Hepatic stellate cell (primary cell): ENCODE measurements at regions not wholly inside any gene's neighbourhood (a gene's known extent, or its start where the extent isn't known, plus 50 kb on each side); places are given as distances from the start of the nearest gene placed in this dataset.
"Not testable (repeated sequence)": the region's sequence is repeated elsewhere in the genome, so short reads cannot be mapped to it uniquely, and the experiment has no call there.

Source experiments
- DNase-seq: peaks from one replicate; pipeline ENCODE4 v3.0.0; 2011; ENCODE audit warnings: low spot score

GRCh38 chr7:69017208-69017607, 581.1 kb upstream of the AUTS2 start:
- DNase-seq, result no peak

GRCh38 chr7:69018200-69018599, 580.1 kb upstream of the AUTS2 start:
- no peak for DNase-seq

- no peak for DNase-seq
Measured at GRCh38 chr7:69019437-69019836, 578.8 kb upstream of the AUTS2 start.

- no peak for DNase-seq
Measured at GRCh38 chr7:69020536-69020935, 577.7 kb upstream of the AUTS2 start.

GRCh38 chr7:69025249-69025648, 573.0 kb upstream of the AUTS2 start:
- DNase-seq, result no peak

GRCh38 chr7:69032848-69033247, 565.4 kb upstream of the AUTS2 start:
- no peak for DNase-seq

- DNase-seq, result no peak
Measured at GRCh38 chr7:69035826-69036225, 562.4 kb upstream of the AUTS2 start.

- DNase-seq, result no peak
Measured at GRCh38 chr7:69036301-69036700, 562.0 kb upstream of the AUTS2 start.

- no peak for DNase-seq
Measured at GRCh38 chr7:69038915-69039314, 559.4 kb upstream of the AUTS2 start.

GRCh38 chr7:69042138-69042537, 556.1 kb upstream of the AUTS2 start:
- no peak for DNase-seq

- no peak for DNase-seq
Measured at GRCh38 chr7:69047151-69047754, 551.0 kb upstream of the AUTS2 start.

- DNase-seq, result no peak
Measured at GRCh38 chr7:69049326-69049725, 548.9 kb upstream of the AUTS2 start.

- DNase-seq, result no peak
Measured at GRCh38 chr7:69052447-69052846, 545.8 kb upstream of the AUTS2 start.

GRCh38 chr7:69060516-69060915, 537.8 kb upstream of the AUTS2 start:
- no peak for DNase-seq

GRCh38 chr7:69062020-69062765, 536.1 kb upstream of the AUTS2 start:
- DNase-seq, result no peak

- no peak for DNase-seq
Measured at GRCh38 chr7:69067397-69067796, 530.9 kb upstream of the AUTS2 start.

- DNase-seq, result no peak
Measured at GRCh38 chr7:69070476-69070875, 527.8 kb upstream of the AUTS2 start.

- no peak for DNase-seq
Measured at GRCh38 chr7:69076566-69076965, 521.7 kb upstream of the AUTS2 start.

GRCh38 chr7:69078997-69079769, 519.1 kb upstream of the AUTS2 start:
- DNase-seq, result no peak

- not testable (repeated sequence) for DNase-seq
Measured at GRCh38 chr7:69087281-69087680, 511.0 kb upstream of the AUTS2 start.

GRCh38 chr7:69088185-69088584, 510.1 kb upstream of the AUTS2 start:
- no peak for DNase-seq

GRCh38 chr7:69090936-69091335, 507.3 kb upstream of the AUTS2 start:
- DNase-seq, result no peak

GRCh38 chr7:69091521-69091920, 506.8 kb upstream of the AUTS2 start:
- DNase-seq, result no peak
